SK-N-SH (cell line): ENCODE measurements at regions not wholly inside any gene's neighbourhood (a gene's known extent, or its start where the extent isn't known, plus 50 kb on each side); places are given as distances from the start of the nearest gene placed in this dataset.

Source experiments
- CTCF ChIA-PET: fragments of 300-600, 350-600 bp; formaldehyde crosslinking; extraction: SDS; loops from one replicate; lab custom pipeline; 2021; lab: Yijun Ruan, JAX
- POLR2A ChIA-PET: fragments of 350-600 bp; sonication (Branson Sonifier 250); formaldehyde crosslinking; extraction: SDS; loops from one replicate; lab custom pipeline; 2020; ENCODE audit warnings: antibody characterized with exemption, inconsistent platforms; lab: Yijun Ruan, JAX
- DNase-seq: peaks from one replicate; pipeline ENCODE4 v3.0.0; 2012
- H2AFZ ChIP-seq: fragments of 200-600 bp; sonication (generic); 2 replicates; pipeline ENCODE4 v1.8.1; 2016; ENCODE audit warnings: antibody characterized with exemption, mild to moderate bottlenecking, low read depth
- H3F3A ChIP-seq: fragments of 200-600 bp; sonication (generic); replicated peaks from 2 replicates; pipeline ENCODE3; 2016; ENCODE audit warnings: antibody characterized with exemption, mild to moderate bottlenecking; ENCODE audit not compliant: insufficient read depth
- H3K27ac ChIP-seq, 2 experiments: fragments of 200-500 bp in 1 of 2; fragments of 200-600 bp in 1 of 2; sonication (Bioruptor generic) in 1 of 2; sonication (generic), shearing (Covaris generic) in 1 of 2; 2 replicates each; pipeline versions ENCODE4 v1.5.1 to v1.6.1; 2014 to 2016; ENCODE audit warnings: low read depth in 2 of 2, inconsistent platforms in 1 of 2, low read length in 1 of 2, mild to moderate bottlenecking in 1 of 2, mixed read lengths in 1 of 2
- H3K27me3 ChIP-seq: fragments of 200-600 bp; sonication (generic), shearing (Covaris generic); 2 replicates; pipeline ENCODE4 v1.6.1; 2016; ENCODE audit warnings: mixed run types; ENCODE audit not compliant: insufficient read depth
- H3K36me3 ChIP-seq, 2 experiments: fragments of 200-500 bp in 1 of 2; fragments of 200-600 bp in 1 of 2; sonication (Bioruptor generic) in 1 of 2; sonication (generic) in 1 of 2; replicated peaks in 1 of 2; 2 replicates each; pipeline versions ENCODE3 to v1.5.1; 2014 to 2016; ENCODE audit warnings: low read length in 1 of 2, mild to moderate bottlenecking in 1 of 2; ENCODE audit not compliant: insufficient read depth in 2 of 2, control insufficient read depth in 1 of 2
- H3K4me1 ChIP-seq, 2 experiments: fragments of 200-500 bp in 1 of 2; fragments of 200-600 bp in 1 of 2; sonication (Bioruptor generic) in 1 of 2; sonication (generic), shearing (Covaris generic) in 1 of 2; 2 replicates each; pipeline versions ENCODE4 v1.5.1 to v1.6.1; 2014 to 2016; ENCODE audit warnings: low read depth in 1 of 2, low read length in 1 of 2, mixed run types in 1 of 2; ENCODE audit not compliant: insufficient read depth in 2 of 2, control insufficient read depth in 1 of 2
- H3K4me2 ChIP-seq: fragments of 200-600 bp; sonication (generic), shearing (Covaris generic); 2 replicates; pipeline ENCODE4 v1.6.1; 2017; ENCODE audit warnings: mixed run types
- H3K4me3 ChIP-seq, 2 experiments: fragments of 200-500 bp in 1 of 2; fragments of 200-600 bp in 1 of 2; sonication (Bioruptor generic) in 1 of 2; sonication (generic), shearing (Covaris generic) in 1 of 2; 2 replicates each; pipeline versions ENCODE4 v1.5.1 to v1.8.1; 2014 to 2016; ENCODE audit warnings: low read depth in 2 of 2, inconsistent platforms in 1 of 2, low read length in 1 of 2, mild to moderate bottlenecking in 1 of 2, mixed read lengths in 1 of 2, moderate library complexity in 1 of 2
- H3K79me2 ChIP-seq: fragments of 200-600 bp; sonication (generic); 2 replicates; pipeline ENCODE4 v1.8.1; 2017; ENCODE audit warnings: mild to moderate bottlenecking; ENCODE audit not compliant: insufficient read depth
- H3K9ac ChIP-seq: fragments of 200-600 bp; sonication (generic); 2 replicates; pipeline ENCODE4 v1.6.1; 2017; ENCODE audit warnings: mixed run types
- H3K9me2 ChIP-seq: fragments of 200-600 bp; sonication (generic); 2 replicates; pipeline ENCODE4 v1.6.1; 2017; ENCODE audit warnings: mixed run types
- H3K9me3 ChIP-seq: fragments of 200-600 bp; sonication (generic); 2 replicates; pipeline ENCODE4 v1.6.1; 2017; ENCODE audit warnings: mixed run types, mild to moderate bottlenecking, moderate library complexity
- H4K20me1 ChIP-seq: fragments of 200-600 bp; sonication (generic); 2 replicates; pipeline ENCODE4 v1.6.1; 2017; ENCODE audit warnings: mild to moderate bottlenecking, mixed run types; ENCODE audit not compliant: insufficient read depth
- CHD2 ChIP-seq: fragments of 150-350 bp; IDR thresholded peaks from 2 replicates; pipeline ENCODE4 v1.6.1; 2018; ENCODE audit warnings: low read length; ENCODE audit not compliant: partially characterized antibody
- CTCF ChIP-seq: fragments of 200-600 bp; sonication (generic); IDR thresholded peaks from 2 replicates; pipeline ENCODE4 v1.6.1; 2017; ENCODE audit warnings: antibody characterized with exemption, mild to moderate bottlenecking, moderate library complexity
- ELF1 ChIP-seq: IDR thresholded peaks from 2 replicates; pipeline ENCODE4 v1.4.0; 2012
- FOSL2 ChIP-seq: IDR thresholded peaks from 2 replicates; pipeline ENCODE4 v1.4.0; 2012; ENCODE audit warnings: low read depth, mild to moderate bottlenecking, moderate library complexity, borderline replicate concordance
- IRF3 ChIP-seq: fragments of 150-350 bp; IDR thresholded peaks from 2 replicates; pipeline ENCODE4 v1.6.1; 2016; ENCODE audit warnings: mild to moderate bottlenecking, low read depth, low read length
- JUND ChIP-seq: IDR thresholded peaks from 2 replicates; pipeline ENCODE4 v1.4.0; 2012
- MXI1 ChIP-seq: IDR thresholded peaks from 2 replicates; pipeline ENCODE4 v1.6.1; 2012; ENCODE audit warnings: mild to moderate bottlenecking, low read depth, low read length, improper control_type of control experiment
- NFIC ChIP-seq: IDR thresholded peaks from 2 replicates; pipeline ENCODE4 v1.4.0; 2012; ENCODE audit warnings: borderline replicate concordance
- POLR2AphosphoS5 ChIP-seq: IDR thresholded peaks from 2 replicates; pipeline ENCODE4 v1.6.1; 2012; ENCODE audit warnings: low read depth, low read length
- RAD21 ChIP-seq: IDR thresholded peaks from 2 replicates; pipeline ENCODE4 v1.6.1; 2012; ENCODE audit warnings: mild to moderate bottlenecking, low read length
- RCOR1 ChIP-seq: fragments of 150-350 bp; IDR thresholded peaks from 2 replicates; pipeline ENCODE4 v1.6.1; 2017; ENCODE audit warnings: antibody characterized with exemption, low read length
- RFX5 ChIP-seq: IDR thresholded peaks from 2 replicates; pipeline ENCODE4 v1.6.1; 2012; ENCODE audit warnings: mild to moderate bottlenecking, improper control_type of control experiment, low read length
- RXRA ChIP-seq: IDR thresholded peaks from 2 replicates; pipeline ENCODE4 v1.4.0; 2012; ENCODE audit warnings: low read depth, mild to moderate bottlenecking, borderline replicate concordance
- SMC3 ChIP-seq: IDR thresholded peaks from 2 replicates; pipeline ENCODE4 v1.6.1; 2012; ENCODE audit warnings: low read depth, low read length, improper control_type of control experiment
- WGBS: methylation state at CpG from one replicate; pipeline ENCODE4 v1.1.6; 2017; ENCODE audit warnings: low lambda C conversion rate; 5-methylcytosine and 5-hydroxymethylcytosine counted together

GRCh38 chr7:70856901-70857630 lies 274.9 kb upstream of the GALNT17 start:
- peak; percentile 91 for TF ChIP-seq RAD21
- TF ChIP-seq CTCF, result peak; percentile 99
- TF ChIP-seq MXI1, result no peak
- peak; percentile 80 for TF ChIP-seq SMC3
- Histone ChIP-seq H2AFZ (no peak overlapping the region), H3K9ac (no peak overlapping the region), H3K9me3 (no peaks in the 10 kb centered on the region), H3K27me3 (no peaks in the 10 kb centered on the region), H3K9me2 (no peaks in the 10 kb centered on the region), H3F3A (no peaks in the 10 kb centered on the region), H3K27ac (no peak overlapping the region), H3K4me1 (no peaks in the 10 kb centered on the region), H3K79me2 (no peaks in the 10 kb centered on the region), H3K4me3 (no peak overlapping the region), H3K36me3 (no peaks in the 10 kb centered on the region), H3K4me2 (no peak overlapping the region), H4K20me1 (no peaks in the 10 kb centered on the region)
- CTCF ChIA-PET, result interaction anchor here (0.6 to 8.7 kb wide), 27 partner anchors 8 to 1189 kb away, joined by 3 to 141 read pairs (median 3); no protein-coding TSS in a partner anchor
- peak; percentile 71 for DNase-seq
- WGBS, result 1% methylated on average over 4 of the region's 4 CpGs
- POLR2A ChIA-PET, result no interaction called here

GRCh38 chr7:70857793-70858545 lies 274.0 kb upstream of the GALNT17 start:
- H3K27ac ChIP-seq, result no peak overlapping the region
- no peak overlapping the region for H3K4me2 ChIP-seq
- DNase-seq, result no peak
- H2AFZ ChIP-seq, result no peak overlapping the region
- H4K20me1 ChIP-seq, result no peaks in the 10 kb centered on the region
- H3K79me2 ChIP-seq, result no peaks in the 10 kb centered on the region
- H3K9me3 ChIP-seq, result no peaks in the 10 kb centered on the region
- H3K9ac ChIP-seq, result no peak overlapping the region
- ChIA-PET CTCF (interaction anchor here (0.5 to 8.7 kb wide), 14 partner anchors 9 to 888 kb away, joined by 3 to 141 read pairs (median 4); no protein-coding TSS in a partner anchor), POLR2A (no interaction called here)
- no peaks in the 10 kb centered on the region for H3F3A ChIP-seq
- H3K4me1 ChIP-seq, result no peaks in the 10 kb centered on the region
- H3K4me3 ChIP-seq, result no peak overlapping the region
- TF ChIP-seq JUND, result no peak
- TF ChIP-seq ELF1, result no peak
- TF ChIP-seq RFX5, result no peak
- TF ChIP-seq IRF3, result no peak
- no peak for TF ChIP-seq RXRA
- no peak for TF ChIP-seq NFIC
- TF ChIP-seq FOSL2, result no peak
- no peak for TF ChIP-seq CHD2
- no peak for TF ChIP-seq RCOR1
- no peak for TF ChIP-seq RAD21
- TF ChIP-seq POLR2AphosphoS5, result no peak
- WGBS, result 38% methylated on average over 2 of the region's 2 CpGs
- no peaks in the 10 kb centered on the region for H3K36me3 ChIP-seq
- H3K27me3 ChIP-seq, result no peaks in the 10 kb centered on the region
- no peaks in the 10 kb centered on the region for H3K9me2 ChIP-seq
